Loucy (cell line): ENCODE measurements at regions not wholly inside any gene's neighbourhood (a gene's known extent, or its start where the extent isn't known, plus 50 kb on each side); places are given as distances from the start of the nearest gene placed in this dataset.

Experiments used
- H2AFZ ChIP-seq: fragments of 200-600 bp; sonication (generic); 2 replicates; pipeline ENCODE4 v1.6.0; 2016; ENCODE audit warnings: antibody characterized with exemption, mild to moderate bottlenecking, low read length, moderate library complexity
- H3F3A ChIP-seq: fragments of 200-600 bp; 2 replicates; pipeline ENCODE4 v1.6.0; 2016; ENCODE audit warnings: antibody characterized with exemption, low read depth, mild to moderate bottlenecking
- H3K27me3 ChIP-seq: fragments of 200-600 bp; sonication (generic); 2 replicates; pipeline ENCODE4 v1.6.1; 2014; ENCODE audit warnings: low read length, mild to moderate bottlenecking; ENCODE audit not compliant: insufficient read depth, poor library complexity, severe bottlenecking
- H3K36me3 ChIP-seq: fragments of 200-600 bp; sonication (generic); 2 replicates; pipeline ENCODE4 v1.6.1; 2016; ENCODE audit warnings: low read length; ENCODE audit not compliant: insufficient read depth
- H3K4me1 ChIP-seq: fragments of 200-600 bp; sonication (generic); 2 replicates; pipeline ENCODE4 v1.5.1; 2014; ENCODE audit warnings: low read length, mild to moderate bottlenecking; ENCODE audit not compliant: insufficient read depth, poor library complexity, severe bottlenecking
- H3K4me2 ChIP-seq: fragments of 200-600 bp; sonication (generic); 2 replicates; pipeline ENCODE4 v1.6.0; 2014; ENCODE audit warnings: antibody characterized with exemption, low read length, low read depth, mild to moderate bottlenecking; ENCODE audit not compliant: poor library complexity, severe bottlenecking
- H3K4me3 ChIP-seq: fragments of 200-600 bp; sonication (generic); 2 replicates; pipeline ENCODE4 v1.5.1; 2014; ENCODE audit warnings: low read length, mild to moderate bottlenecking, mixed read lengths; ENCODE audit not compliant: poor library complexity, severe bottlenecking
- H3K79me2 ChIP-seq: fragments of 200-600 bp; sonication (generic); 2 replicates; pipeline ENCODE4 v1.6.1; 2014; ENCODE audit warnings: low read length; ENCODE audit not compliant: insufficient read depth
- H3K9ac ChIP-seq: fragments of 200-600 bp; sonication (generic); 2 replicates; pipeline ENCODE4 v1.6.0; 2014; ENCODE audit warnings: mild to moderate bottlenecking, low read depth, low read length, moderate library complexity; ENCODE audit not compliant: poor library complexity, severe bottlenecking
- H3K9me2 ChIP-seq: fragments of 200-600 bp; sonication (generic); replicated peaks from 2 replicates; pipeline ENCODE4 v1.6.1; 2016; ENCODE audit warnings: low read depth, low read length, mixed read lengths
- H3K9me3 ChIP-seq: fragments of 200-600 bp; sonication (generic); 2 replicates; pipeline ENCODE4 v1.6.1; 2014; ENCODE audit warnings: mild to moderate bottlenecking, antibody characterized with exemption, low read length, low read depth; ENCODE audit not compliant: insufficient read depth
- H4K20me1 ChIP-seq: fragments of 200-600 bp; sonication (generic); 2 replicates; pipeline ENCODE4 v1.6.0; 2014; ENCODE audit warnings: antibody characterized with exemption, low read length, mild to moderate bottlenecking; ENCODE audit not compliant: insufficient read depth, poor library complexity, severe bottlenecking
- EZH2phosphoT487 ChIP-seq: fragments of 200-600 bp; IDR thresholded peaks from 2 replicates; pipeline ENCODE4 v1.6.1; 2018; ENCODE audit warnings: antibody characterized with exemption, mild to moderate bottlenecking, moderate library complexity, borderline replicate concordance
- TF ChIP-seq, protein P1 (sequence below): fragments of 200-600 bp; sonication (generic); conservative IDR thresholded peaks from 2 replicates; pipeline ENCODE4 v1.5.1; 2014; ENCODE audit warnings: mild to moderate bottlenecking, antibody characterized with exemption, low read length

DNA sequence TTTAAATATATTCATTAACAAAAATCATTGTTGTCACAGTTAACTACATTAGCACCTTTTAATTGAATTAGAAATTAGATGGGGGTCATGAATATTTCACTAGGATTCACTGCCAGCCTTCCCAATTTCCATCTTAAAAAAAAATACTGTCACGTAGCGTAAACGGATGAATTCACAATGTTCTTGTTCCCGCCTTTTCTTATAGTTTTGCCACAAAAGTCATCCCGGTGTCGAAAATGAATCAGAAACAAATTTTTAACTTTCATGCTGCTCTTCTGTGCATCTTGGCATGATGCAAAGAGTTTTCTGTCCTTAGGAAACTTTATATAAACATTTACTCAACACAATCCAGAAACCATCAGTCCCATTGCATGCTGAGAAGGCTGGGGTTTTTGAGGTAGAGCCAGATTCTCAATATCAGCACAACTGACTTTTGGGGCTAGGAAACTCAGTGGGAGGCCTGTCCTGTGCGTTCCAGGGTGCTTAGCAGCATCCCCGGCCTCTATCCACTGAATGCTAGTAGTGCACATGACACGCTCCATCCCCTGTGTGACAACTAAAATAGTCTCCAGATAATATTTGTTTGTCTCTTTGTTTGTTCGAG lies 252.9 kb upstream of the XYLT1 start:
- Histone ChIP-seq H3K9me3 (no peaks in the 10 kb centered on the region; the same call in 1 of the 2 replicates), H3K36me3 (no peaks in the 10 kb centered on the region), H3K9me2 (no peaks in the 10 kb centered on the region), H3K27me3 (no peaks in the 10 kb centered on the region), H3K9ac (no peak overlapping the region), H3K4me1 (no peaks in the 10 kb centered on the region), H3K4me2 (no peak overlapping the region), H3F3A (no peaks in the 10 kb centered on the region), H3K79me2 (no peaks in the 10 kb centered on the region), H4K20me1 (no peaks in the 10 kb centered on the region), H2AFZ (no peak overlapping the region), H3K4me3 (no peak overlapping the region)
- no peak for TF ChIP-seq EZH2phosphoT487
- TF ChIP-seq, protein P1, sequence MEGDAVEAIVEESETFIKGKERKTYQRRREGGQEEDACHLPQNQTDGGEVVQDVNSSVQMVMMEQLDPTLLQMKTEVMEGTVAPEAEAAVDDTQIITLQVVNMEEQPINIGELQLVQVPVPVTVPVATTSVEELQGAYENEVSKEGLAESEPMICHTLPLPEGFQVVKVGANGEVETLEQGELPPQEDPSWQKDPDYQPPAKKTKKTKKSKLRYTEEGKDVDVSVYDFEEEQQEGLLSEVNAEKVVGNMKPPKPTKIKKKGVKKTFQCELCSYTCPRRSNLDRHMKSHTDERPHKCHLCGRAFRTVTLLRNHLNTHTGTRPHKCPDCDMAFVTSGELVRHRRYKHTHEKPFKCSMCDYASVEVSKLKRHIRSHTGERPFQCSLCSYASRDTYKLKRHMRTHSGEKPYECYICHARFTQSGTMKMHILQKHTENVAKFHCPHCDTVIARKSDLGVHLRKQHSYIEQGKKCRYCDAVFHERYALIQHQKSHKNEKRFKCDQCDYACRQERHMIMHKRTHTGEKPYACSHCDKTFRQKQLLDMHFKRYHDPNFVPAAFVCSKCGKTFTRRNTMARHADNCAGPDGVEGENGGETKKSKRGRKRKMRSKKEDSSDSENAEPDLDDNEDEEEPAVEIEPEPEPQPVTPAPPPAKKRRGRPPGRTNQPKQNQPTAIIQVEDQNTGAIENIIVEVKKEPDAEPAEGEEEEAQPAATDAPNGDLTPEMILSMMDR: no peak

DNA sequence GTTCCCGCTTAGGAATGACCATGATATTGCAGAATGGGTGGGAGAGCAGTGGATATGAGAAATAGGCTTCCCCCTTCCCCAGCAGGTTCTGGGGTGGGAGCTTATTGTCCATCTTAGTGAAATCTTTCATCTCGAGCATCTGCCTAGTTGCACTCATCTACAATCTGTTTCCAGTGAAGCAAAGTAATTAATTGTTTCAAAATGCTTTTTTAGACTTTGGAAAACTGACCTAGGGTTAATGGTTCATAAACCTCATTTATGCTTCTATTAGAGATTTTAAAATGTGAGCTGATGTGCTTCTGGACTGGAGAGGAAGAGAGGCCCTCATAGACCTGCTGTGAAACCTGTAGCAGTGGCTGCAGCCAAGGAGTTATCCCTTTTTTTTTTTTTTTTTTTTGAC lies 247.7 kb upstream of the XYLT1 start:
- H3K4me3 ChIP-seq: no peak overlapping the region
- H3K36me3 ChIP-seq: no peaks in the 10 kb centered on the region
- H2AFZ ChIP-seq: no peak overlapping the region
- H3K9me3 ChIP-seq: no peaks in the 10 kb centered on the region
- H3K9ac ChIP-seq: no peak overlapping the region
- no peaks in the 10 kb centered on the region for H3F3A ChIP-seq
- no peaks in the 10 kb centered on the region for H4K20me1 ChIP-seq
- H3K27me3 ChIP-seq: no peaks in the 10 kb centered on the region
- no peak overlapping the region for H3K4me2 ChIP-seq
- no peaks in the 10 kb centered on the region for H3K4me1 ChIP-seq
- no peaks in the 10 kb centered on the region for H3K9me2 ChIP-seq
- TF ChIP-seq, protein P1: no peak
- no peak for TF ChIP-seq EZH2phosphoT487
- no peaks in the 10 kb centered on the region for H3K79me2 ChIP-seq

DNA sequence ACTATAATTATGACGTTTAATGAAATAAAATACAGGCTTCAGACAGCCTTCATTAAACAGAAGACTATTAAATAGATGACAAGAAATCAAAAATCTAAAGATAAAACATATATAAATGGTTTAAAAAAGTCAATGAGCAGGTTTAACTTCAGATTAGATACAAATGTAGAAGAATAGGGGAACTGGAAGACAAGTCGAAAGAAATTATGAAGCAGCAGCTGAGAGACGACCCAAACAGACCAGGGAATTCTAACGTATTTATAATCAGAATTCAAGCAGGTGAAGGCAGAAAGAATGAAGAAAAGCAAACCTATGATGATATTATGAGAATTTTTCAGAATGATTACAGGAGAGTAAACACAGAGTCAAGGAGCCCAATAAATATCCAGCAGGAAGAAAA lies 235.1 kb upstream of the XYLT1 start:
- Histone ChIP-seq H4K20me1 (no peaks in the 10 kb centered on the region), H3K36me3 (no peaks in the 10 kb centered on the region), H3K9me3 (no peaks in the 10 kb centered on the region), H3F3A (no peaks in the 10 kb centered on the region), H3K27me3 (no peaks in the 10 kb centered on the region), H3K4me1 (no peaks in the 10 kb centered on the region), H3K9ac (no peak overlapping the region), H3K4me2 (no peak overlapping the region), H3K4me3 (no peak overlapping the region), H3K9me2 (no peaks in the 10 kb centered on the region), H2AFZ (no peak overlapping the region), H3K79me2 (no peaks in the 10 kb centered on the region)
- no peak for TF ChIP-seq EZH2phosphoT487
- TF ChIP-seq, protein P1: no peak
